A549 (cell line): ENCODE measurements at regions not wholly inside any gene's neighbourhood (a gene's known extent, or its start where the extent isn't known, plus 50 kb on each side); places are given as distances from the start of the nearest gene placed in this dataset.

ENCODE experiments used
- ATAC-seq, 2 experiments: fragments of 200-7000 bp in 1 of 2; fragments of >200 bp in 1 of 2; cut with Nextera tagmentation in 1 of 2; cut with Tn5 transposase in 1 of 2; 3 replicates each; pipeline versions ENCODE4 v1.8.0 to v1.9.1; 2018 to 2020; ENCODE audit warnings: mild to moderate bottlenecking in 1 of 2, moderate library complexity in 1 of 2
- CTCF ChIA-PET: fragments of 300-600 bp; sonication (Branson Sonifier 250); formaldehyde crosslinking; extraction: SDS; loops from one replicate; lab custom pipeline; 2021; ENCODE audit warnings: antibody characterized with exemption, inconsistent platforms; lab: Yijun Ruan, JAX
- POLR2A ChIA-PET: fragments of 350-600 bp; formaldehyde crosslinking; extraction: SDS; loops from one replicate; lab custom pipeline; 2021; ENCODE audit warnings: antibody characterized with exemption, inconsistent platforms; lab: Yijun Ruan, JAX
- DNase-seq, 2 experiments: peaks; one replicate each; pipeline versions ENCODE4 v3.0.0 to v3.0.0-alpha.2; 2011 to 2016; ENCODE audit warnings: low read depth in 1 of 2, low spot score in 1 of 2
- FAIRE-seq: peaks from 2 replicates; lab custom pipeline; 2011; peaks lifted over from hg19 to GRCh38; lab: Jason Lieb, UNC
- H3K27ac ChIP-seq, 2 experiments: fragments of >200 bp; sonication (Bioruptor Twin); formaldehyde crosslinking; 3 replicates each; pipeline ENCODE4 v1.5.1; 2016 to 2017
- H3K4me1 ChIP-seq: fragments of >200 bp; sonication (Bioruptor Twin); formaldehyde crosslinking; 3 replicates; pipeline ENCODE4 v1.6.1; 2016
- H3K4me2 ChIP-seq: fragments of >200 bp; sonication (Bioruptor Twin); formaldehyde crosslinking; 3 replicates; pipeline ENCODE4 v1.6.1; 2016
- H3K4me3 ChIP-seq: fragments of >200 bp; sonication (Bioruptor Twin); formaldehyde crosslinking; 3 replicates; pipeline ENCODE4 v1.5.1; 2016
- H3K9me3 ChIP-seq: fragments of >200 bp; sonication (Bioruptor Twin); formaldehyde crosslinking; 3 replicates; pipeline ENCODE4 v1.6.1; 2016
- BCL3 ChIP-seq: fragments of >200 bp; sonication (Bioruptor Twin); formaldehyde crosslinking; IDR thresholded peaks from 3 replicates; pipeline ENCODE4 v1.6.1; 2016
- BHLHE40 ChIP-seq: IDR thresholded peaks from 2 replicates; pipeline ENCODE4 v1.6.1; 2012; ENCODE audit warnings: low read depth, low read length, inconsistent platforms
- CBX2 ChIP-seq: fragments of 200-600 bp; sonication (generic); IDR thresholded peaks from 2 replicates; pipeline ENCODE4 v1.6.1; 2016; ENCODE audit warnings: low read depth, mild to moderate bottlenecking, borderline replicate concordance
- CHD2 ChIP-seq: fragments of 150-350 bp; IDR thresholded peaks from 2 replicates; pipeline ENCODE4 v1.6.1; 2014; ENCODE audit warnings: low read length; ENCODE audit not compliant: partially characterized antibody
- CHD4 ChIP-seq: fragments of 200-600 bp; sonication (generic); IDR thresholded peaks from 2 replicates; pipeline ENCODE4 v1.6.1; 2016; ENCODE audit warnings: antibody characterized with exemption, mild to moderate bottlenecking, borderline replicate concordance
- EHF ChIP-seq: fragments of 250-450 bp; sonication (Bioruptor Pico); IDR thresholded peaks from 2 replicates; pipeline ENCODE4 v1.5.0; 2020; ENCODE audit warnings: mild to moderate bottlenecking
- EHMT2 ChIP-seq: fragments of 200-600 bp; sonication (generic); IDR thresholded peaks from 2 replicates; pipeline ENCODE4 v1.6.1; 2016; ENCODE audit warnings: antibody characterized with exemption, low read depth, mild to moderate bottlenecking, moderate library complexity
- EP300 ChIP-seq, 2 experiments: fragments of >200 bp; sonication (Bioruptor Twin); formaldehyde crosslinking; IDR thresholded peaks; 2 replicates in 1 of 2; 3 replicates in 1 of 2; pipeline ENCODE4 v1.6.1; 2016 to 2017
- FOSB ChIP-seq: fragments of 250-450 bp; sonication (Bioruptor Pico); IDR thresholded peaks from 2 replicates; pipeline ENCODE4 v1.5.0; 2020; ENCODE audit warnings: mild to moderate bottlenecking, moderate library complexity
- FOSL2 ChIP-seq, 2 experiments: fragments of 450-650 bp in 1 of 2; fragments of >200 bp in 1 of 2; sonication (Bioruptor Twin) in 1 of 2; formaldehyde crosslinking; IDR thresholded peaks; 2 replicates each; pipeline versions ENCODE4 v1.5.0 to v1.6.1; 2016 to 2020; ENCODE audit warnings: mild to moderate bottlenecking in 1 of 2, moderate library complexity in 1 of 2
- GATA3 ChIP-seq: IDR thresholded peaks from 2 replicates; pipeline ENCODE4 v1.6.1; 2012; ENCODE audit warnings: borderline replicate concordance
- HEYL ChIP-seq: fragments of 250-450 bp; sonication (Bioruptor Pico); IDR thresholded peaks from 2 replicates; pipeline ENCODE4 v1.8.0; 2021; ENCODE audit warnings: mild to moderate bottlenecking, moderate library complexity
- HMGXB4 ChIP-seq: fragments of 250-450 bp; sonication (Bioruptor Pico); IDR thresholded peaks from 2 replicates; pipeline ENCODE4 v1.5.0; 2021; ENCODE audit warnings: mild to moderate bottlenecking, moderate library complexity, borderline replicate concordance
- HOXB13 ChIP-seq: fragments of 250-450 bp; sonication (Bioruptor Pico); IDR thresholded peaks from 2 replicates; pipeline ENCODE4 v1.5.0; 2020; ENCODE audit warnings: low read depth, mild to moderate bottlenecking, moderate library complexity
- MAFK ChIP-seq: fragments of 450-650 bp; IDR thresholded peaks from 2 replicates; pipeline ENCODE4 v1.6.1; 2014; ENCODE audit not compliant: partially characterized antibody
- MYC ChIP-seq: IDR thresholded peaks from 2 replicates; pipeline ENCODE4 v1.6.1; 2012; ENCODE audit warnings: mild to moderate bottlenecking, inconsistent platforms, low read length, improper control_type of control experiment, borderline replicate concordance
- NFE2L2 ChIP-seq: fragments of 150-350 bp; conservative IDR thresholded peaks from 2 replicates; pipeline ENCODE4 v1.6.1; 2014; ENCODE audit warnings: low read length
- NPAS2 ChIP-seq: fragments of 250-450 bp; sonication (Bioruptor Pico); IDR thresholded peaks from 2 replicates; pipeline ENCODE4 v1.8.0; 2022; ENCODE audit warnings: mild to moderate bottlenecking, moderate library complexity, borderline replicate concordance
- PHF8 ChIP-seq: fragments of 200-600 bp; sonication (generic); IDR thresholded peaks from 2 replicates; pipeline ENCODE4 v1.6.1; 2016; ENCODE audit warnings: low read depth, mild to moderate bottlenecking, antibody characterized with exemption, moderate library complexity, borderline replicate concordance
- POLR2AphosphoS2 ChIP-seq: conservative IDR thresholded peaks from 2 replicates; pipeline ENCODE4 v1.6.1; 2012; ENCODE audit warnings: low read length, improper control_type of control experiment, inconsistent platforms
- REST ChIP-seq: fragments of 200-600 bp; sonication (generic); IDR thresholded peaks from 2 replicates; pipeline ENCODE4 v1.6.1; 2016; ENCODE audit warnings: antibody characterized with exemption, mild to moderate bottlenecking, moderate library complexity
- RFX5 ChIP-seq: fragments of 450-650 bp; IDR thresholded peaks from 2 replicates; pipeline ENCODE4 v1.7.1; 2014; ENCODE audit warnings: antibody characterized with exemption, mild to moderate bottlenecking, moderate library complexity
- RNF2 ChIP-seq: fragments of 200-600 bp; sonication (generic); IDR thresholded peaks from 2 replicates; pipeline ENCODE4 v1.6.1; 2016; ENCODE audit warnings: low read depth, mild to moderate bottlenecking, antibody characterized with exemption, moderate library complexity, borderline replicate concordance
- ZSCAN20 ChIP-seq: fragments of 250-450 bp; sonication (Bioruptor Pico); IDR thresholded peaks from 2 replicates; pipeline ENCODE4 v1.8.0; 2022; ENCODE audit warnings: mild to moderate bottlenecking, moderate library complexity
- WGBS: methylation state at CpG from one replicate; pipeline ENCODE4 v1.1.6; 2017; ENCODE audit errors: missing lambda C conversion rate; 5-methylcytosine and 5-hydroxymethylcytosine counted together
- TF ChIP-seq, protein P1 (sequence below): fragments of 250-450 bp; sonication (Bioruptor Pico); IDR thresholded peaks from 2 replicates; pipeline ENCODE4 v1.5.0; 2020; ENCODE audit warnings: low read depth, mild to moderate bottlenecking, moderate library complexity
- TF ChIP-seq, protein P2 (sequence below): IDR thresholded peaks from 2 replicates; pipeline ENCODE4 v1.6.1; 2012

DNA sequence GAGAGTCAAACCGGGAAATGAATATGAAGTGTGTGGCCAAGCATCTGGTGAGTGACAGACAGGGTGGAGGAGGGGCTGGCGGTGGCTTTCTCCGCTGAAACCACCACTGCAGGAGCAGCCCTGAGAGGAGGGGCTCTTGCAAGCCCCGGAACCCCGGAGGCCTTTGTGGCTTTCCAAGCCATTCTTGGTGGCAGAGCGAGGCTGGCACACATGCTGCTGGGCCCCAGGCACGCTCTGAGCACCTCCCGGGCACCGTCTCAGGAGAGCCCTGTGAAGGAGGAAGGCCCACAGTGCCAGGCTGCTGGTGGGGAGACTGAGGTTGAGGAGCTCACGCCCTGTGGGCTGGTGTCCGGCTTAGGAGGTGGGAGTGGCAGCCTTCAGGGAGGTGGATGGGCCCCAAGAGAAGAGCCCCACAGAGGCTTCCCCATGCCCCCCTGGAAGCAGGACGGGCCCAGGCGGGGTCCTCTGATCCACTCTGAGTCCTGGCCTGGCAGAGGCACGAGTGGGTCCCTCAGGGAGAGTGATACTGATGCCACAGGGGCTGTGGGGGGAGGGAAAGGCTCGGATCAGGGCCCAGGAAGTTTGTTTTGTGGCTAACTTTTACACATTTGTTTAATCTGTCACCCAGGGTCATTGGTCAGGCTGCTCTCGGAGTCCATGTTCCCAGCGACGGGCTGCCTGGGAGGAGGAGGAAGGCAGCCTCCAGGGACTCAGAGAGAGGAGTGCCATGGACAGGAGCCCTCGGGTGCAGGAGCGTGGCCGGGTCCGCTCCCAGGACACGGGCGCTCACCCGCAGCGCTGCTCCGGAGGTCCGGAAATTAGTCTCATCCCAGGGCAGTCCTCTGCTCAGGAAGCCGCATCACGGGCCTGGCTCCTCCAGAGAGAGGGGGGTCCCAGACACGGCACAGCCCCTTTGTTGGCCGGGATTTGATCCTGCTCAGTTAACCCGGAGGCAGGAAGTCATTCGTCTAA lies 170.7 kb downstream of the ERMARD start:
- FAIRE-seq (no peak), DNase-seq (no peak), ATAC-seq (no peak)
- Histone ChIP-seq H3K4me1 (no peaks in the 10 kb centered on the region), H3K27ac (no peak overlapping the region), H3K9me3 (no peaks in the 10 kb centered on the region), H3K4me2 (no peak overlapping the region), H3K4me3 (no peak overlapping the region)
- 38% methylated on average over 11 of the region's 34 CpGs for WGBS
- POLR2A ChIA-PET: no interaction called here
- CTCF ChIA-PET: interaction anchor here (1.3 kb wide), 1 partner anchor 595 kb away, joined by 3 read pairs; no protein-coding TSS in a partner anchor
- TF ChIP-seq HEYL (CRISPR knock-in tag) (no peak), CBX2 (no peak), GATA3 (no peak), FOSL2 (IDR thresholded peaks at IDR 0.05) (no peak), FOSL2 (CRISPR knock-in tag; IDR thresholded peaks at IDR 0.05) (no peak), NFE2L2 (no peak), MAFK (no peak), NPAS2 (no peak), HMGXB4 (CRISPR knock-in tag) (no peak), BHLHE40 (no peak), CHD2 (no peak), BCL3 (no peak), EHF (CRISPR knock-in tag) (no peak), POLR2AphosphoS2 (no peak), HOXB13 (no peak)
- TF ChIP-seq, protein P1, sequence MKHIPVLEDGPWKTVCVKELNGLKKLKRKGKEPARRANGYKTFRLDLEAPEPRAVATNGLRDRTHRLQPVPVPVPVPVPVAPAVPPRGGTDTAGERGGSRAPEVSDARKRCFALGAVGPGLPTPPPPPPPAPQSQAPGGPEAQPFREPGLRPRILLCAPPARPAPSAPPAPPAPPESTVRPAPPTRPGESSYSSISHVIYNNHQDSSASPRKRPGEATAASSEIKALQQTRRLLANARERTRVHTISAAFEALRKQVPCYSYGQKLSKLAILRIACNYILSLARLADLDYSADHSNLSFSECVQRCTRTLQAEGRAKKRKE (CRISPR knock-in tag): no peak

DNA sequence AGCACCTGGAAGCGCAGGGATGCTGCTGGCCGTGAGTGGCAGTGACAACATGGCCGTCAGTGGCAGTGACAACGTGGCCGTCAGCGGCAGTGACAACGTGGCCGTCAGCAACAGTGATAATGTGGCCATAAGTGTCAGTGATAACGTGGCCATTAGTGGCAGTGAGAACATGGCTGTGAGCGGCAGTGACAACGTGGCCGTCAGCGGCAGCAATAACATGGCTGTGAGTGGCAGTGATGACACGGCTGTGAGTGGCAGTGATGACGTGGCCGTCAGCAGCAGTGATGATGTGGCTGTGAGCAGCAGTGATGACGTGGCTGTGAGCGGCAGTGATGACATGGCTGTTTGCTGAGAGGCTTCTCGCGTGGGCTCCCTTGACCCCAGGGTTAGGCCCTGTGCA lies 169.8 kb downstream of the ERMARD start:
- CTCF ChIA-PET: no interaction called here
- POLR2A ChIA-PET: no interaction called here
- WGBS: 65% methylated on average over 18 of the region's 20 CpGs
- Histone ChIP-seq H3K9me3 (no peaks in the 10 kb centered on the region), H3K4me3 (no peak overlapping the region), H3K4me2 (no peak overlapping the region), H3K4me1 (no peaks in the 10 kb centered on the region), H3K27ac (no peak overlapping the region)
- ATAC-seq: no peak
- DNase-seq: no peak
- FAIRE-seq: no peak
- TF ChIP-seq ZSCAN20 (CRISPR knock-in tag) (no peak), REST (no peak), FOSB (CRISPR knock-in tag) (no peak), GATA3 (no peak), CHD4 (no peak), EHMT2 (no peak), PHF8 (no peak), FOSL2 (IDR thresholded peaks at IDR 0.05) (no peak), FOSL2 (CRISPR knock-in tag; IDR thresholded peaks at IDR 0.05) (no peak), RNF2 (no peak), EP300 (IDR thresholded peaks at IDR 0.05) (no peak), RFX5 (no peak), MYC (no peak)
- TF ChIP-seq, protein P1 (CRISPR knock-in tag): no peak
- TF ChIP-seq, protein P2, sequence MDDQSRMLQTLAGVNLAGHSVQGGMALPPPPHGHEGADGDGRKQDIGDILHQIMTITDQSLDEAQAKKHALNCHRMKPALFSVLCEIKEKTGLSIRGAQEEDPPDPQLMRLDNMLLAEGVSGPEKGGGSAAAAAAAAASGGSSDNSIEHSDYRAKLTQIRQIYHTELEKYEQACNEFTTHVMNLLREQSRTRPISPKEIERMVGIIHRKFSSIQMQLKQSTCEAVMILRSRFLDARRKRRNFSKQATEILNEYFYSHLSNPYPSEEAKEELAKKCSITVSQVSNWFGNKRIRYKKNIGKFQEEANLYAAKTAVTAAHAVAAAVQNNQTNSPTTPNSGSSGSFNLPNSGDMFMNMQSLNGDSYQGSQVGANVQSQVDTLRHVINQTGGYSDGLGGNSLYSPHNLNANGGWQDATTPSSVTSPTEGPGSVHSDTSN: no peak
